Stomach (tissue), 8 donors: ENCODE measurements at regions not wholly inside any gene's neighbourhood (a gene's known extent, or its start where the extent isn't known, plus 50 kb on each side); places are given as distances from the start of the nearest gene placed in this dataset.

ENCODE experiments used
- DNase-seq, 2 donors: peaks; one replicate each; pipeline versions ENCODE4 v3.0.0 to v3.0.0-alpha.2; 2013 to 2019
- H3K27ac ChIP-seq, 5 donors: fragments of 200-600 bp in 4 of 5; sonication (generic) in 4 of 5; one replicate each; pipeline ENCODE4 v1.5.1; 2013 to 2019; ENCODE audit warnings: mild to moderate bottlenecking in 1 of 5, moderate library complexity in 1 of 5
- H3K27me3 ChIP-seq, 3 donors: fragments of 200-600 bp; sonication (generic); one replicate each; pipeline ENCODE4 v1.5.1; 2017 to 2019; ENCODE audit warnings: mixed run types in 1 of 3
- H3K36me3 ChIP-seq, 4 donors: fragments of 200-600 bp; sonication (generic); 1 replicate in 3 of 4; 2 replicates in 1 of 4; pipeline ENCODE4 v1.5.1; 2016 to 2019
- H3K4me1 ChIP-seq, 4 donors: fragments of 200-600 bp; sonication (generic); one replicate each; pipeline ENCODE4 v1.5.1; 2016 to 2019
- H3K4me3 ChIP-seq, 4 donors: fragments of 200-600 bp; sonication (generic) in 3 of 4; one replicate each; pipeline ENCODE4 v1.5.1; 2016 to 2019; ENCODE audit warnings: mild to moderate bottlenecking in 1 of 4
- H3K9me3 ChIP-seq, 4 donors: fragments of 200-600 bp; sonication (generic); one replicate each; pipeline ENCODE4 v1.5.1; 2016 to 2019
- EP300 ChIP-seq: sonication (generic); formaldehyde crosslinking; IDR thresholded peaks from one replicate; pipeline ENCODE4 v1.6.1; 2017; ENCODE audit warnings: antibody characterized with exemption
- POLR2A ChIP-seq, 4 donors: fragments of 450-650 bp; IDR thresholded peaks; one replicate each; pipeline ENCODE4 v1.6.1; 2016; ENCODE audit warnings: antibody characterized with exemption in 4 of 4, control low read depth in 2 of 4, mild to moderate bottlenecking in 1 of 4, moderate library complexity in 1 of 4
- POLR2AphosphoS5 ChIP-seq, 3 donors: sonication (generic); formaldehyde crosslinking; IDR thresholded peaks; one replicate each; pipeline ENCODE4 v1.6.1; 2016; ENCODE audit warnings: antibody characterized with exemption in 3 of 3
- WGBS, 5 donors: extraction: QIAGEN DNeasy Blood & Tissue Kit in 3 of 5; methylation state at CpG; one replicate each; pipeline versions ENCODE4 v1.1.5 to v1.1.7; 2013 to 2018; 5-methylcytosine and 5-hydroxymethylcytosine counted together
- intact Hi-C: fragments of 100-400 bp; cut with DNase I; formaldehyde crosslinking; loops from one replicate; pipeline ENCODE4 v1.15.1; 2023; ENCODE audit warnings: low total_unique reads
- TF ChIP-seq, protein P1 (sequence below), 7 experiments: fragments of 450-650 bp in 4 of 7; fragments of 200-600 bp in 3 of 7; sonication (generic) in 3 of 7; IDR thresholded peaks; one replicate each; pipeline ENCODE4 v1.5.1; 2016 to 2019; ENCODE audit warnings: antibody characterized with exemption in 7 of 7, control low read depth in 2 of 7, mild to moderate bottlenecking in 1 of 7
- donor health status: healthy with polysubstance abuse.
- donor health status: Bipolar disorder and iron deficiency.
- donor health status: healthy.

DNA sequence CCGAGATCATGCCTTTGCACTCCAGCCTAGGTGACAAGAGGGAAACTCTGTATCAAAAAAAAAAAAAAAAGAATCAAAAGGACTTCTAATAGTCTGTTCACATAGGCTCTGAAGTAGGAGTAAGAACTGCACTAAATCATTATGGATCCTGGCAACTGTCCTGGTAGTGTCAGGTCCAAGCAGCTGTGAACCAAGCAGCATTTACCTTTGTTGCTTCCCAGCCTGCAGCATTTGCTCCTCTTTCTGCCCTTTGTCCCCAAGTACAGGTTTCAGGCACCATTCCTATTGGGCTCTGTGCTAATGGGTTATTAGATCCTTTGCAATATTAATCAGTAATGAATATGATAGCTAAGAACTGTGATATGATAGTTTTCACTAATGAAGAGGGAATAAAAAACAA is 77.4 kb upstream of the NBEA start:
- 78 to 100% (median 86%) methylated on average over 1 of the region's 1 CpG for WGBS, 5 donors
- H3K4me3 ChIP-seq: no peak overlapping the region
- TF ChIP-seq POLR2AphosphoS5 (IDR thresholded peaks at IDR 0.05) (no peak), EP300 (no peak), POLR2A (IDR thresholded peaks at IDR 0.05) (no peak)
- peak in 1 of 2 donors; percentile 31 for DNase-seq
- no peaks in the 10 kb centered on the region for H3K27me3 ChIP-seq
- H3K36me3 ChIP-seq: no peaks in the 10 kb centered on the region
- no peak overlapping the region for H3K27ac ChIP-seq
- intact Hi-C loops: no loop called here
- H3K4me1 ChIP-seq: no peaks in the 10 kb centered on the region
- no peaks in the 10 kb centered on the region for H3K9me3 ChIP-seq

DNA sequence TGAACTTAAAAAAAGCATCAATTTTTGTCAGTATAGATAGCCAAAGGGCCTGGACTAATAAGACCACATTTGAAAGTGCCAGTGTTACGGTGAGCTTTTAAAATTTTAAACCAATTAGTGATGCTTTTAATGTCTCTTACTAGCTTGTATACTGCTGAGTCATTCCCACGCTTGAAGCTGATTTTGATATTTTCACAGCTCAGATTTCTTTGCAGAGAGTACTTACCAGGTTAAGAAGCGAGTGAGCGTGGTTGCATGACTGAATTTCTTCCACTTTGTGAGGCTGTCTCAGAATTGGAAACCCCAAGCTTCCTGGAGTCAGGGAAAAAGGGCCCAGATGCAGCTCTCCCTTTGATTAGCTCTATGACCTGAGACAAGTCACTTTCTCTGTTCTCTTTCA is 74.5 kb upstream of the NBEA start:
- DNase-seq: no peak
- no peak for TF ChIP-seq POLR2AphosphoS5 (IDR thresholded peaks at IDR 0.05)
- TF ChIP-seq POLR2A (IDR thresholded peaks at IDR 0.05): no peak
- Histone ChIP-seq H3K36me3 (no peaks in the 10 kb centered on the region), H3K4me1 (no peaks in the 10 kb centered on the region), H3K4me3 (no peak overlapping the region), H3K27me3 (no peaks in the 10 kb centered on the region), H3K27ac (no peak overlapping the region), H3K9me3 (no peaks in the 10 kb centered on the region)
- whole genome bisulfite sequencing, 5 donors: 77 to 87% (median 82%) methylated on average over 4 of the region's 4 CpGs
- intact Hi-C loops: no loop called here

DNA sequence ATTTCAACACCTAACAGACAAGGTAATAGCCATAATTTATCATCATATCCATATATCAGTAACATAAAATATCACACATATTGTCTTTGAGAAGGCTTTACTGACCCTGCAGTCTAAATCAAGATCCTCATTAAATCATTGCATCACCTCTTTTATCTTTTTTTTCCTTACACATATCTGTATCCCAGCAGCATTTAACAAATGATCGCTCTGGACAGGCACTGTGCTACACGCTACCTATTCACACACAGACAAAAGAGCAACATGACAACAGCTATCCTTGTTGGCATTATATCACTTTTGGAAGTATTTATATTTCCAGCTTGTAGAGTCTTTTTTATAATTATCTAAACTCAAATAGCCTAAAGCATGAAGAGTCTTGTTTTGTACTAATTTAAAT is 73.3 kb upstream of the NBEA start:
- H3K4me3 ChIP-seq: no peak overlapping the region
- TF ChIP-seq, protein P1, sequence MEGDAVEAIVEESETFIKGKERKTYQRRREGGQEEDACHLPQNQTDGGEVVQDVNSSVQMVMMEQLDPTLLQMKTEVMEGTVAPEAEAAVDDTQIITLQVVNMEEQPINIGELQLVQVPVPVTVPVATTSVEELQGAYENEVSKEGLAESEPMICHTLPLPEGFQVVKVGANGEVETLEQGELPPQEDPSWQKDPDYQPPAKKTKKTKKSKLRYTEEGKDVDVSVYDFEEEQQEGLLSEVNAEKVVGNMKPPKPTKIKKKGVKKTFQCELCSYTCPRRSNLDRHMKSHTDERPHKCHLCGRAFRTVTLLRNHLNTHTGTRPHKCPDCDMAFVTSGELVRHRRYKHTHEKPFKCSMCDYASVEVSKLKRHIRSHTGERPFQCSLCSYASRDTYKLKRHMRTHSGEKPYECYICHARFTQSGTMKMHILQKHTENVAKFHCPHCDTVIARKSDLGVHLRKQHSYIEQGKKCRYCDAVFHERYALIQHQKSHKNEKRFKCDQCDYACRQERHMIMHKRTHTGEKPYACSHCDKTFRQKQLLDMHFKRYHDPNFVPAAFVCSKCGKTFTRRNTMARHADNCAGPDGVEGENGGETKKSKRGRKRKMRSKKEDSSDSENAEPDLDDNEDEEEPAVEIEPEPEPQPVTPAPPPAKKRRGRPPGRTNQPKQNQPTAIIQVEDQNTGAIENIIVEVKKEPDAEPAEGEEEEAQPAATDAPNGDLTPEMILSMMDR (IDR thresholded peaks at IDR 0.05): no peak
- TF ChIP-seq POLR2AphosphoS5 (IDR thresholded peaks at IDR 0.05) (no peak), POLR2A (IDR thresholded peaks at IDR 0.05) (no peak), EP300 (no peak)
- no peaks in the 10 kb centered on the region for H3K9me3 ChIP-seq
- no peaks in the 10 kb centered on the region for H3K27me3 ChIP-seq
- no peaks in the 10 kb centered on the region for H3K36me3 ChIP-seq
- DNase-seq: no peak
- no peak overlapping the region for H3K27ac ChIP-seq
- no peaks in the 10 kb centered on the region for H3K4me1 ChIP-seq
- intact Hi-C loops: no loop called here
- WGBS, 5 donors: 89 to 94% (median 90%) methylated on average over 2 of the region's 2 CpGs

DNA sequence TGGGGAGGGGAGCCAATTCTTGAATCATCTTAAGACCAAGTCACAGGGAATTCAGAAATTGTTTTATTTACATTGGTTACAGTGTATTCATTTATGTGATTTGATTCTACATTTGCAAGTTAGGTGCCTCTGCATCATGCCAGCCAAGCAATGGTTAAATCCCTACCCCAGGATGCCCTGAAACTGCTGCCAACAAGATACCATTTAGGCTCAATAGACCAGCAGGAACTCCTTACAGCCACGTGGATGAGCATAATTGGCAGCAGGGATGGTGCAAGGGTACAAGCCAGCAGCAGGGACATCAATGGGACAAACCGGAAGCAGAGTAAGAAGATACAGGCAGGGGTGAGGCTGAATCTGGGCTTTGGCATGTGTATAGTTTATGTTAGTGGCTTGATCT is 72.4 kb upstream of the NBEA start:
- H3K27ac ChIP-seq: no peak overlapping the region
- H3K27me3 ChIP-seq: no peaks in the 10 kb centered on the region
- H3K4me1 ChIP-seq: no peaks in the 10 kb centered on the region
- H3K4me3 ChIP-seq: no peak overlapping the region
- TF ChIP-seq POLR2AphosphoS5 (IDR thresholded peaks at IDR 0.05) (no peak), POLR2A (IDR thresholded peaks at IDR 0.05) (no peak), EP300 (no peak)
- TF ChIP-seq, protein P1 (IDR thresholded peaks at IDR 0.05): no peak
- WGBS, 5 donors: 48 to 55% (median 51%) methylated on average over 2 of the region's 2 CpGs
- H3K9me3 ChIP-seq: no peaks in the 10 kb centered on the region
- no peak for DNase-seq
- intact Hi-C loops: no loop called here
- no peaks in the 10 kb centered on the region for H3K36me3 ChIP-seq

DNA sequence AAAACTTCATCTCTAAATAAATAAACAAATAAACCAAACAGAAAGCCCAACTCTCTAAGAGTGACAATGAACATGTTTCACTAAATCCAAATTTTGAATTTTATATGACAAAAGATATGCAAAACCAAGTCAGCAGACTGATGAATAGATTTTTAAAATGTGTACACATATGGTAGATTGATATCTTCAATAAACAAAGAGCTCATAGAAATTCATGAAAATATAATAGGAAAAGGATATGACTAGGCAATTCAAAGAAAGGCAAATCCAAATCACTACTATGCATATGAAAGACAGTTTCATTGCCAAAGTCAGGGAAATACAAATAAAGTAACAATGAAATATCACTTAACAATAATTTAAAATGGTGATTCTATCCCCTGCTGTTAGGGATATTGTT is 63.7 kb upstream of the NBEA start:
- H3K4me3 ChIP-seq: no peak overlapping the region
- no peaks in the 10 kb centered on the region for H3K36me3 ChIP-seq
- intact Hi-C loops: no loop called here
- TF ChIP-seq EP300: no peak
- TF ChIP-seq, protein P1 (IDR thresholded peaks at IDR 0.05): no peak
- TF ChIP-seq POLR2AphosphoS5 (IDR thresholded peaks at IDR 0.05): no peak
- TF ChIP-seq POLR2A (IDR thresholded peaks at IDR 0.05): no peak
- no peak overlapping the region for H3K27ac ChIP-seq
- no peak for DNase-seq
- no peaks in the 10 kb centered on the region for H3K9me3 ChIP-seq
- H3K27me3 ChIP-seq: no peaks in the 10 kb centered on the region
- no peaks in the 10 kb centered on the region for H3K4me1 ChIP-seq
